Panc1 (cell line): ENCODE measurements at regions not wholly inside any gene's neighbourhood (a gene's known extent, or its start where the extent isn't known, plus 50 kb on each side); places are given as distances from the start of the nearest gene placed in this dataset.

Experiments
- POLR2AphosphoS5 ChIP-seq: IDR thresholded peaks from 2 replicates; pipeline ENCODE4 v1.6.1; 2012; ENCODE audit warnings: mild to moderate bottlenecking, low read depth, low read length, moderate library complexity
- TCF7L2 ChIP-seq: IDR thresholded peaks from 2 replicates; pipeline ENCODE4 v1.6.1; 2011; ENCODE audit warnings: mild to moderate bottlenecking, low read depth, low read length, inconsistent platforms
- TF ChIP-seq, protein P1 (sequence below), 2 experiments: IDR thresholded peaks; 2 replicates each; pipeline ENCODE4 v1.6.1; 2011 to 2012; ENCODE audit warnings: low read depth in 2 of 2, control low read depth in 1 of 2, low read length in 1 of 2, mild to moderate bottlenecking in 1 of 2, moderate library complexity in 1 of 2; ENCODE audit not compliant: insufficient read depth in 1 of 2
- TF ChIP-seq, protein P2 (sequence below): fragments of 450-650 bp; IDR thresholded peaks from 2 replicates; pipeline ENCODE4 v1.5.1; 2017; ENCODE audit warnings: mild to moderate bottlenecking

GRCh38 chr14:104390941-104391901, 188.3 kb upstream of the C14orf180 start:
- TF ChIP-seq TCF7L2 (no peak), POLR2AphosphoS5 (no peak)
- TF ChIP-seq, protein P1, sequence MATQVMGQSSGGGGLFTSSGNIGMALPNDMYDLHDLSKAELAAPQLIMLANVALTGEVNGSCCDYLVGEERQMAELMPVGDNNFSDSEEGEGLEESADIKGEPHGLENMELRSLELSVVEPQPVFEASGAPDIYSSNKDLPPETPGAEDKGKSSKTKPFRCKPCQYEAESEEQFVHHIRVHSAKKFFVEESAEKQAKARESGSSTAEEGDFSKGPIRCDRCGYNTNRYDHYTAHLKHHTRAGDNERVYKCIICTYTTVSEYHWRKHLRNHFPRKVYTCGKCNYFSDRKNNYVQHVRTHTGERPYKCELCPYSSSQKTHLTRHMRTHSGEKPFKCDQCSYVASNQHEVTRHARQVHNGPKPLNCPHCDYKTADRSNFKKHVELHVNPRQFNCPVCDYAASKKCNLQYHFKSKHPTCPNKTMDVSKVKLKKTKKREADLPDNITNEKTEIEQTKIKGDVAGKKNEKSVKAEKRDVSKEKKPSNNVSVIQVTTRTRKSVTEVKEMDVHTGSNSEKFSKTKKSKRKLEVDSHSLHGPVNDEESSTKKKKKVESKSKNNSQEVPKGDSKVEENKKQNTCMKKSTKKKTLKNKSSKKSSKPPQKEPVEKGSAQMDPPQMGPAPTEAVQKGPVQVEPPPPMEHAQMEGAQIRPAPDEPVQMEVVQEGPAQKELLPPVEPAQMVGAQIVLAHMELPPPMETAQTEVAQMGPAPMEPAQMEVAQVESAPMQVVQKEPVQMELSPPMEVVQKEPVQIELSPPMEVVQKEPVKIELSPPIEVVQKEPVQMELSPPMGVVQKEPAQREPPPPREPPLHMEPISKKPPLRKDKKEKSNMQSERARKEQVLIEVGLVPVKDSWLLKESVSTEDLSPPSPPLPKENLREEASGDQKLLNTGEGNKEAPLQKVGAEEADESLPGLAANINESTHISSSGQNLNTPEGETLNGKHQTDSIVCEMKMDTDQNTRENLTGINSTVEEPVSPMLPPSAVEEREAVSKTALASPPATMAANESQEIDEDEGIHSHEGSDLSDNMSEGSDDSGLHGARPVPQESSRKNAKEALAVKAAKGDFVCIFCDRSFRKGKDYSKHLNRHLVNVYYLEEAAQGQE (IDR thresholded peaks at IDR 0.05; ENCODE audit: insufficient read depth in 1 of 2, low read depth in 2 of 2, low read length in 1 of 2) = no peak
- TF ChIP-seq, protein P2, sequence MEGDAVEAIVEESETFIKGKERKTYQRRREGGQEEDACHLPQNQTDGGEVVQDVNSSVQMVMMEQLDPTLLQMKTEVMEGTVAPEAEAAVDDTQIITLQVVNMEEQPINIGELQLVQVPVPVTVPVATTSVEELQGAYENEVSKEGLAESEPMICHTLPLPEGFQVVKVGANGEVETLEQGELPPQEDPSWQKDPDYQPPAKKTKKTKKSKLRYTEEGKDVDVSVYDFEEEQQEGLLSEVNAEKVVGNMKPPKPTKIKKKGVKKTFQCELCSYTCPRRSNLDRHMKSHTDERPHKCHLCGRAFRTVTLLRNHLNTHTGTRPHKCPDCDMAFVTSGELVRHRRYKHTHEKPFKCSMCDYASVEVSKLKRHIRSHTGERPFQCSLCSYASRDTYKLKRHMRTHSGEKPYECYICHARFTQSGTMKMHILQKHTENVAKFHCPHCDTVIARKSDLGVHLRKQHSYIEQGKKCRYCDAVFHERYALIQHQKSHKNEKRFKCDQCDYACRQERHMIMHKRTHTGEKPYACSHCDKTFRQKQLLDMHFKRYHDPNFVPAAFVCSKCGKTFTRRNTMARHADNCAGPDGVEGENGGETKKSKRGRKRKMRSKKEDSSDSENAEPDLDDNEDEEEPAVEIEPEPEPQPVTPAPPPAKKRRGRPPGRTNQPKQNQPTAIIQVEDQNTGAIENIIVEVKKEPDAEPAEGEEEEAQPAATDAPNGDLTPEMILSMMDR = no peak
